DMS79 (cell line): ENCODE measurements at regions not wholly inside any gene's neighbourhood (a gene's known extent, or its start where the extent isn't known, plus 50 kb on each side); places are given as distances from the start of the nearest gene placed in this dataset.

ENCODE experiments used
- DNase-seq: peaks from one replicate; lab custom pipeline; 2025; lab: John Stamatoyannopoulos, UW

DNA sequence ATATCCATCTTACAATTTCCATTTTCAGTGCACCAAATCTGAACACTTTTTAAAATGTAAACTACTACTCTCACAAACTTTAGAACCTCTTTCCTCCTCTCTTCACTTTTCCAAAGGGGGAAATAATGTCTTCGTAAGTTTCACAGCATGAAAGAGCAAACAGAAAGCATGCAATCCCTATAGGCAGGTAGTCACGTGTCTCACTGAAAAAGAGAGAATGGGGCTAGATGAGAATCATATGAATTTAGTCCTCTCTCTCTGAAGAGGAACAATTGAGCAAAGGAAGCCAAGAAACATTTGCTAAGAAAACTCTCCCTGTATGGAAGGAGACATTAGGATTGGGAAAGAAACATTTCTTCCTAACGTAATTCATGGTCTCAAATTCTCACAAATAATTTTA lies 613.9 kb downstream of the PLA2G4A start:
- DNase-seq: no peak

DNA sequence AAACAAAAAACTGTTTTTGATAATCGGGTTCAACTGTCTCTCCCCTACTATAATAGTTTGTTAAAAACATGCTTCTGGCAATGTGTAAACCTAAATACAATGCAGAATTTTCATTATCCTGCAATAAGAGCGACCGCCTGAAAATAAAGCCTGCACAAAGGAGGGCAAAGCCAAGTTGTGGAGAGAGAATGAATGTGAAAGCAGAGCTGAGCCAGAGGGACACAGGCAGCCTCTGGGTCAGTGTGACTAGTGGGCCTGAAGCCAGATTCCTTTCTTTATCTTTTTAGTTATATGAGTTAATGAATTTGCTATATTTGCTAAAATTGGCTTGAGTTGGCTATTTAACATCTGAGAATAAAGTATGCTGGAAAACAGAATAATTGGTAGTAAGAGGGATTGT lies 615.2 kb downstream of the PLA2G4A start:
- no peak for DNase-seq

DNA sequence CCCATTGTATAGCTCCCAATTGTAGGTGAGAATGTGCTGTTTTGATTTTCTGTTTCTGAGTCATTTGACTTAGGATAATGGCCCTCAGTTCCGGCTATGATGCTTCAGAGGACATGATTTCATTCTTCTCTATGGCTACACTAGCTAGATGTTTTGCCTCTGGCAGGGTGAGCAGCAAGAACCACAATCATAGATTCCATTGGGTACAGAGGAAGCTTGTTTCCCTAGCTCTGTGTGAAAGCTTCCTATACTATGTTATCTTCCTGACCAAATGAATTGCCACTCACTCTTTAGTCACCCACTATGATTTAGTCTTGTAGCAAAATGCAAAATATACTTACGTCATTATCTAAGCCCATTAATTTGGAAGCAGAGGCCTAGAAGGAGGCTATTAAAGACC lies 616.3 kb downstream of the PLA2G4A start:
- no peak for DNase-seq

DNA sequence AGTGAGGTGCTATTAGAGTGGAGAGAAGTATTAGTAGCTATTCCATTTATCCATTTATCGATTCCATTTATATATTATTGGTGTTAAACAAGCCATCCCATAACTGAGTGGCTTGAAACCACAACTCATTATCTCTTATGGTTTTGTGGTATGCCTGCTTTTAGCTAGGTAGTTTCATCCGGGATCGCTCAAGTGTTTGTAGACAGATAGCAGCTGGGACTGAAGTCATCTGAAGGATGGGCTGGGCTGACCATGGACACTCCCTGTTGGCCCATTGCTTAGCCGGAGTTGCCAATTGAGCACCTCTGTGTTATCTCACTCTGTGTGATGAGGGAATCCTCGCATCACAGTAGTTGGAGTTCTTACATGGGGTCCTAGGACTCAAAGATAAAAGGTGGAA lies 622.5 kb downstream of the PLA2G4A start:
- no peak for DNase-seq

DNA sequence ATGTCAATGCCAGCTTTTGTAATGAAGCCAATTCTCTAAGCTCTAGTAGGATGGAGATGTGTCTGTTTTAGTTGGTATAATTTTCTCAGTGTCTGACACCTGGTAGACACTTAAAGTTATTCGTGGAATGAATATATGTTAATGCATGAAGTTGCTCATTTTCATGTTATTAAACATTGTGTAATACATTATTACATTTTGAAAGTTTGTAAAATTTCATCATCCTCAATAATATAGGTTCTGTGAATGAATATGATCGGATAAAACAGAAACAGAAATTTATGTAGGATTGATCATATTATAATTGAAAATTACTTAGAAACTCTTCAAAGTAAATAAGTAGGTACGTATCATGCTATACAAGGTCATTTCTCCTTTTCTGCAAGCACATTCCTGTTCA lies 625.3 kb downstream of the PLA2G4A start:
- DNase-seq: no peak

DNA sequence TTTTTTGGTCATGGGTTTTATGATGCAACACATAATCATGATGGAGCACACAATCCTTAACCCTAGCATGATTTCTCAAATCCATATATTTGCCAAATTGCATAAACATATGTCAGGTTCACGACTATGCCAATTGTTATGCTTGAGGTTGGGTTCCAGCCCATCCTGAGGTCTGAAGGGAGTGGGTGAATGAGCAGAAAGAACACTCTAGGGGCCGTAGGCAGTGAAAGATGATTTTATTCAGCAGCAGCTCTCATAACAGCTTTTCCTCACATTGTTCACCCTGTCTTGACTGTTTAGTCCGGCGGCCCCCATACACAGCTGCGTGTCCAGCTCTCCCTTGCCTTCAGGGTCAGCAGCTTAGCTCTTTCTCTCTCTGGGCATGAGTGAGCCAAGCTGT lies 627.7 kb downstream of the PLA2G4A start:
- no peak for DNase-seq

DNA sequence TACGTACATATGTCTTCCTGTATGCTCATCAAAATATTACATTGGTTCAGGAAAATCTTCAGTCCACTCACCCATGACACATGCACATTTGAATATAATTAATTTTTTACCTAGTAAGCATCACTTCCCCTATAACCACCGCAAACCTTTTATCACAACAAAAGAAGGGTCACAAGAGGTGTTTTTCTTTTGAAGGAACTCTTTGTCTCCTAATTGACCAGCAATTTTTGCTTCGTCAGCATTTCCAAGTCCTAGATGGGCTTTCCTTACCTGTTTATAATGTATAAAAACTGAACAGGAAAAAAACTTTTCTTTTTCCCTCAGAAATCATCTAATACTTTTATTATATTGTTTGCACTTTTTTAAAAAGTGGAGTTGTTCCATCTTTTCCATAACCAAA lies 631.3 kb downstream of the PLA2G4A start:
- DNase-seq: no peak

DNA sequence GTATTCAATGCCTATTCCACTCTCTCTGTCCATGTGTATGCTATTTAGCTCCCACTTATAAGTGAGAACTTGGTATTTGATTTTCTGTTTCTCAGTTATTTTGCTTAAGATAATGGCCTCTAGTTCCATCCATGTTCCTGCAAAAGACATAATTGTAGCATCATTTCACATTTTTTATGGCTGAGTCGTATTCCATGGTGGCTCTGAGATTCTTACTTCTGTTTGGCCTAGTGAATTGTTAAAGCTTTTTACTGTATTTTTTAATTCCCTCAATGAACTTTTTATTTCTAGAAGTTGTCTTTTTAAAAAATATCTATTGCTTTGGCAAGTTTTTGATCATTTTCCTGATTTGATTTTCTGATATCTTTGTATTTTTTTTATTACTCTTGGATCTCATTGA lies 635.6 kb downstream of the PLA2G4A start:
- no peak for DNase-seq

DNA sequence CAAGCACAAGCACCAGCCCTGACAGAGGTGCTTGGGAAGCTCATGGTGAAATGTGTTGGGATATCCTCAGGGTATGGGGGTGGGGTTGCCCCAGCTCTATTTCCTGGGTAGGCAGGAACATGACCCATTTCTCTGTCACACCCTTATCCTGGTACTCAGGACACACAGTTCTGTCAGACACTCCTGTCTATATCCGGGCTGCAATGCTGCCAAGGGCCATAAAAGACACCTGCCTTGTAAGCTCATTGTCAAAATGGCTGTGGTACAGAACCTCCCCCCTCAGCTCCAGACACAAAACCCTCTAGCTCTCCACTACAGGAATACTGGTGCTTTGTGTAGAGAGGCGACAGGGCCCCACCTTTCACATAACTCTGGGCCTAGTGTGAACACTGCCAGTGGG lies 636.7 kb downstream of the PLA2G4A start:
- no peak for DNase-seq

DNA sequence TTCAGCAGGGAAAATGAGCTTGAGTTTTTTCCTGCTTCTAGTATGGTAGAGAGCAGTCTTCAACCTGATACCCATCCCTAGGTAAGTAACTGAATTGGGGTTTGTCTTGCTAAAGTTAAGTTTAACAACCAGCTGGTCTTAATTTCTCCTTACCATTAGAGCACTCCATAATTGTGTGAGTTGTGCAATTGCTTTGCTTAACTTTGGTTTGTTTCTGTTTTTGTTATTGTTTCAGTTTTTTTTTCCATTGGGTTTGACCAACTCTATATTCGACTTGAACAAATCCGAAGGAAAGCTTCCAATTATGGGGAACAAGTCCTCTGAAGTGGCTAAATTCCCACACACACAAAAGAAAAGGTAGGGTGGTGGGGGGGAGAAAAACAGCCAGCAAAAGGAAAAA lies 641.1 kb downstream of the PLA2G4A start:
- DNase-seq: no peak

DNA sequence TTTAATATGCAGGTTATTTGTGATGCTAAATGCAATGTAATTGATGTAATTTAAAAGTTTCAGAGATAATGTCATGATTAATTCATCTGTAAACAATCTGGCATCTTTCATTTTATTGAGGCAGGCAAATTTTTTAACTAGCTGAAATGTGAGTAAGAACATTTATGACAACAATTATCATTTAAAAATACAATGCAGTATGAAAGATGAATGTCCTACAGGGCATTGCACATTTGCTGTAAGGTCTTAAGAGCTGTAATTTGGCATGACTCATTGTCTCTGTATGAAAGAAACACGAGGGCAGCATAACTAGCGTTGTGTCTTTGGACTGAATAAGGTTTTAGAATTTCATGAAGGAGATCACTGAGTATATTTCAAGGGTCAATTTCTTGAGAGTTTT lies 642.8 kb downstream of the PLA2G4A start:
- no peak for DNase-seq

DNA sequence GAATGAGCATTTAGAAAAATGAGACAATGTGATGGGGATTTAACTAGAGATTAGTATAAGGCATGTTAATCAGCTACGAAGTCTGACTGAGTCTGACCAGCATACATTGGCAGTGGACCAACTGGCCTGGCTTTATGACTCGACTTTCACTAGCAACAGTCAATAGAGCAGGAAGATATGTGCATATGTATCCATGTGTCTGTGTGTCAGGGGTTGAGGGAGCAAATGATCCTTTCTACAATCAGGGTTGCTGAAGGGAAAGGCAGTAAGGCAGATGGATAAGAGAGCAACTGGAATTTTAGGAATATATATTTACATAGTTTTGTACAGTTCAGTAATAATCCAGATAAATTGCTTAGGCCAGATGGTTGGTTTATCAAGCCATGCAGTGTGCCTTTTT lies 645.6 kb downstream of the PLA2G4A start:
- DNase-seq: no peak

DNA sequence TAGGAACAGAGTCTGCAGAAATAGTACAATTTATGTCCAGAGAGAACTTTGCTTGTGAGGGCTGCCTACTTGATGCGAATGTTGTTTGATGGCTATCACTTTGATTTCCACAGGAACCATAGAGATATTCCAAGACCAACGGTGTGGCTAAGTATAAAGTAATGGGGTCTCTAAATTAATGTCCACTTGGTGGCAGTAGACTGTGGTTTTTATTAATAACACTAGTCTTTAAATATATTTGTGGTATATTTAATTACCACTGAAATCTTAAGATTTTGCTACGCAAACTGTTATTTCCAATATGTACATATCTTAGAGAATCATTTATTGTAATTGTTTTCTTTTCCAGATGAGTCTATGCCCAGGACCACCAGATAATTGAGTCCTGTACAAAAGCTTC lies 647.9 kb downstream of the PLA2G4A start:
- no peak for DNase-seq

DNA sequence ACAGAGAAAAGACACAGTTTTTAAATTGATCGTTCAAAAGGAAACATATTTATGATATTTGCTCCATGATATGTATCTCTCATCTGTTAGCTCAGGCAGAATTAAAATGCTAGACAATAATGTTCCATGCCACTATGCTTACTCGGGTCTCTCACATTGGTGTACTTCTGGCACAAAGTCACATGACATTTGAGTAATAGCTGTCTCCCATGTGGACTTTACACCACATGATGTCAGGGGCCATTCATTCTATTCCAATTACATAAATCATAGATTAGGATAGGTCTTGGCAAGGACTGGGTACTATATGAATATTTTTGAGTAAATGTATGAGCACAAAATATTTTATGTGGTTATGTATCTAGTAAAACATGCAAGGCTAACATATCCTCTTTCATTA lies 648.4 kb downstream of the PLA2G4A start:
- DNase-seq: no peak

DNA sequence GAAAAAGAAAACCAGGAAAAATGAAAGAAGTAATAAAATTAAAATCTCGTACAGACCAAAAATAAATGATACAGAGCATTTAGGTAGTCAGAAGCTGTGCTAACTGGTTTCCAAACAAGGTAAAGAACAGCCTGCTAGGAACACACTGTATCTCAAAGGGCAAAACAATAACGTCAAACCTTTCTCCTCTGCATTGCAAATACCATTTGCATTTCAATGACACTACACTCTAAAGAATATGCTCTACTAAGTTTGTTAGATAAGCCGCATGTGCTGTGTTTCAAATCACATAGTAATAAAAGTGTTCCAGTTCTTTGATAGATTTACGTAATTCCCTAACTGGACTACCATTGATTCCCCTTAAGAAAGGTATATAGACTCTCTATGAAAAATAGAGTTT lies 648.8 kb downstream of the PLA2G4A start:
- DNase-seq: no peak

DNA sequence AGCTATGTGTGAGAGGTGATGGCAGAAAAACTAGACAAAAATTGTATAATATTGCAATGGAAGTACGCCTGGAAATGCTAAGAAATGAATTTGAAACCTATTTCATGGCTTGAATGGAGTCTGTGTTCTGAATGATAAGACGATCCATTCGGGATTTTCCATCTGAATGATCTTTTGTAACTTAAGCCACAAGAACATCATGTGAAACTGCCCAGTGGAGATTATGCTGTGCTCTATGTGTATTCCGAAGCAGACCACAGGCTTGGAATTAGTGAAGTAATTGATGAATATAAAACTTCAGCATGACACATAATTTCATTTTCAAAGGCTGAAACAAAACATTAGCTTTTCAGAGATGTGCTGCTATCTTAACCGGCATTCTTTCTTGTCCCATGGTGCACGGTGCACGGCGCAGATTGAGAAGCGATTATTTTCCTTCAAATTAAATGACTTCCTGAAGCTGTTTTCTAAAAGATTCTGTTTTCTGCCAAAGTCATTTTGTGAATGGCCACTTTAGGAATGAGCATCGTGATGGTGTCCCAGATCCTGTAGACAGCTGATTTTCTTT lies 652.9 kb downstream of the PLA2G4A start:
- no peak for DNase-seq

DNA sequence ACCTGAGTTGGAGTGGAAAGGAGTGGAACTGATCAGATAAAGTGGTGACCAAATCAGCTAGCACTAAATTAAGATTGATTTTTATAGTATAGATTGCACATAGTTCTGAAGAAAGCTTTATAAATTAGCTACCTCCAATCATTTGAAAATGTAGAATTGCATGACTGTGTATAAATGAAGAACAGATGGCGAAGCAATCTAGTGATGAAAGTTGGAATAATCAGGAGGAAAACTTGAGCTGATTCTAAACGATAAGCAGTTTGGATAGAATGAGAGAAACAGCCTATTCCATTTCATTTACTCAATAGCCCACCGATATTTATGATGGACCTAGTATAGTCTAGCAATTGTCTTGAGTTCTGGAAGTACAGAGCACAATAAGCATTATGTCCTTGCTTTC lies 661.5 kb downstream of the PLA2G4A start:
- no peak for DNase-seq

DNA sequence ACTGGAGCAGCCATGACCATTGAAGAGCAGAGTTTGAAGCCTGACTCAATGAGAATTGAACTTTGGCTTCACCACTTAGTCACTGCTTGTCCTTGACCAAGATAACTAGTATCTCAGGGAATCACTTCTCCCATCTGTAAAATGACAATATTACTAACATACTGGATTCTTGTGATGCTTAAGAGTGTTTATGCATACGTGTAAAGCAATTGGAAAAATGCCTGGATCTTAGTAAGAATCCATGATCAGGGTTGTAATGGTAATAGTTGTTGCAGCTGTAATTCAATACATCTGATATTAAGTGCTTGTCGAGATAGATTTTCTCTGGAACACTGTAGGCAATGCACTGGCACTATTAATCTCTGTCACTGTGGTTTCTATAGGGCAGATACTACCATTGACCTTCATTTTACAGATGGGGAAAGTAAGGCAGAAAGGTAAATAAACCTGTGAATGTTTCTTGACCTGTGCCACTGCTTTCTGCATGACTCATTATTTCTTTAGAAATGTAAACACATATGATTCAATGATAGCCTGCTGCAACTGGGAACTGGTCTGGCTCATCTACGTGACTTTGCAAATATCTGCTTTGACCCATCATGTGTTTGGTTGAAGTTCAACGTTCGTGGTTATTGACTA lies 662.5 kb downstream of the PLA2G4A start:
- no peak for DNase-seq

DNA sequence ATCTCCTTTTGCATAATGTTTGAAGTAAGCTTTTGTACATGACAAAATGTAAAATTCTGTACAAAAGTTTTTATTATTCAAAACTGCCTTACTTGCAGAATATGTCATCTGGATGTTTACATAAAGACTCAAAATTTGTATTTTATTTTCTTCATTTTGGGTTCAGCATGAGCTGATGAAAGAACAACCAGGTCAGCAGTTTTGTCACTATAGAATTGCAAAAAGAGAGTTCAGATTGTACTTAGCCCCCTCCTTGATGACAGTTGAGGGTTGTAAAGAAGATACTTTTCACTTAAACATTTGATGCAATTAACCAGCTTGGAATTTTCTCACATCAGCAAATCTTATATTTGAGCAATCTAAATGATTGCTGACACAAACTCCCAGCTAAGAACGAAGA lies 669.3 kb downstream of the PLA2G4A start:
- DNase-seq: no peak

DNA sequence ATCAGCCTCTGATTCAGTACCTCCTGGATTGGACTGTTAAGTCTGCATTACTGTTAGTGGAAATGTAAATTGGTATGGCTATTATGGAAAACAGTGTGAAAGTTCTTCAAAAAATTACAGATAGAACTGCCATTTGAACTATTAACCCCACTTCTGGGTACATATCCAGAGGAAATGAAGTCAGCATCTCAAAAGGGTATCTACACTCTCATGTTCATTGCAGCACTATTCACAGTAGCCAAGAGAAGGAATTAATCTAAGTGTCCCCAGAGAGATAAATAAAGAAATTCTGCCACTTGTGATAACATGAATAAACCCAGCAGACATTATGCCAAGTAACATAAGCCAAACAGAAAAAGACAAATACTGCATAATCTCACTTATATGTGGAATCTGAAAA lies 676.0 kb downstream of the PLA2G4A start:
- no peak for DNase-seq

DNA sequence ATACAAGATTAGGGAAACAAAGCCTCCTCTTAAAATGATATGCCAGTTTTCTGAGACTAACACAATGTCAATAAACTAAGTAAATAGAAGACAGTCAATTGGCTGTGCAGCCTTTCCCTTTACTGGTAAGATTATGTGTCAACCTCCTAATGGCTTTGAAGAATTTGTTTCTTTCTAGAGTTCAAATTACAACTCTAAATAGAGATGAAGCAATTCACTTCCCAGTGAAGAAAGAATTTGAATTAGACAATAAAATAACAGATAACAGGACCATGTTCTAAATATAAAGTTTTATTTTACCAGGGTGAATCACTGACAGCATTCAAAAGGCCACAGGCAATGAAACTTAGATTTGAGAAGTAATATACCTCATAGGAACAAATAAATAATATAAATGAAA lies 680.3 kb downstream of the PLA2G4A start:
- no peak for DNase-seq

DNA sequence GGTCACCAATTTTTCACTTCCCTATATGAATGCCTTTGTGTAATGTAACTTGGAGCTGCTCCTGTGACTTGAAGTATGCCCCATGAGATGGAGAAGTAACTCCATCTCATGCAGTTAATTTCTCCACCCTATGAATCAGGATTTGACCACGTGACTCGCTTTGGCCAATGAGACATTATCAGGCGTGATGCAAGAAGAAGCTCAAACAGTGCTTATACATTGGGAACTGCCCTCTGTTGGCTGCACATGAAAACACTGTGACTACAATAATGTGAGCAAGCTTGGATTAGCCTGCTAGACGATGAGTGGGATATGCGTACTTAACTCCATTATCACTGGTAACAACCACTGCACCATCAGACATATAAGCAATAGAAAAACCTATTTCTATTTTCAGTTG lies 684.4 kb downstream of the PLA2G4A start:
- no peak for DNase-seq

DNA sequence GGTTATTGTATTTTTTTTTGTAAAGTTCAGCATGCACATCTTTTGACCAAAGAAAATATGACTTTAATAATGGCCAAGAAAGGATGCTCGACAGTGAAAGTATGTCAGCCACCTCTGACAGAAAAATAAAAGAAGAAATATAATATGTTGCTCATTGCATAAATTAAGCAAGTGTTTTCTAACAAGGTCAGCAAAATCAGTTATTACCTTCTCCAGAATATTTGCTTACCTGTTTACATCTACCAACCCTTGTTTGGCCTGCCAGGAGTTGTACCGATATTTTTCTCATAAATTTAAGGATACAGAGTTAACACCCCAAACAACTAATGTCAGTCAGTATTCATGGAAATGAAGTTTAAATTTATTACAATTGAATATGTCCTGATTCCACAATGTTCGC lies 685.4 kb downstream of the PLA2G4A start:
- DNase-seq: no peak

DNA sequence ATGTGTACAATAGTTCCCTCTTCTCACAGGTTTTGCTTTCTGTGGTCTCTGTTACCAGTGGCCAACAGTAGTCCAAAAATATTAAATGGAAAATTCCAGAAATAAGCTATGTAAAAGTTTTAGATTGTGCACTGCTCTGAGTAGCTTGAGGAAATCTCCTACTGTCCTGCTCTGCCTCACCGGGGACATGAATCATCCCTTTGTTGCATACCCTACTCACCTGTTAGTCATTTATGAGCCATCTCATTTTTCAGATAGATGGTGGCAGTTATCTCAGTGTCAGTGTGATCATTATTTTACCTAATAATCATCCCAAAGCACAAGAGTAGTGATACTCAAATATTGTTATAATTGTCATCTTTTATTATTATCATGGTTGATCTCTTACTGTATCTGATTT lies 688.1 kb downstream of the PLA2G4A start:
- DNase-seq: no peak

DNA sequence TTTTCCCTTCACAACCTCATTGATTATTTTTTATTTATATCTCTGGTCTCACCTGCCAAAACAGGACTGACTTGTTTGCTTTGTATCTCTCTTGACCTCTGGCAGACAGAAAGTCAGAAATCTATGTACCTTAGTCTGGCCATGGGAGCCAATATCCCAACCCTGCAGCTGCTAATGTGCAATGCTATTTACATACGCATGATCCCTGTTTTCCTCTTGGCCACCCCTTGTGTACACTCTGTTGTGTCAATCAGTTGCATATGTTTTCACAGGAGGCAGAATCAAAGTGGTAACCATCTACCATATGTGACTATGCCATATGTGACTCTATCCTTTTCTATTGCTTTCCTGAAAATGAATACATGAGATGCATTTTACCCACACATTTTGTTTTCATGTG lies 688.8 kb downstream of the PLA2G4A start:
- no peak for DNase-seq
